Tibial nerve (tissue), 4 donors: ENCODE measurements at regions not wholly inside any gene's neighbourhood (a gene's known extent, or its start where the extent isn't known, plus 50 kb on each side); places are given as distances from the start of the nearest gene placed in this dataset.

Source experiments
- DNase-seq, 2 donors: peaks; one replicate each; pipeline ENCODE4 v3.0.0-alpha.2; 2019; ENCODE audit warnings: low spot score in 2 of 2
- H3K27ac ChIP-seq, 4 donors: fragments of 200-600 bp; sonication (generic) in 3 of 4; one replicate each; pipeline ENCODE4 v1.5.1; 2017 to 2019; ENCODE audit warnings: mild to moderate bottlenecking in 1 of 4
- H3K27me3 ChIP-seq, 2 donors: fragments of 200-600 bp; sonication (generic) in 1 of 2; one replicate each; pipeline versions ENCODE4 v1.5.1 to v1.6.0; 2017 to 2019
- H3K36me3 ChIP-seq, 3 donors: fragments of 200-600 bp; sonication (generic); one replicate each; pipeline ENCODE4 v1.5.1; 2018 to 2019
- H3K4me1 ChIP-seq, 4 donors: fragments of 200-600 bp; sonication (generic) in 3 of 4; one replicate each; pipeline ENCODE4 v1.5.1; 2017 to 2019
- H3K4me3 ChIP-seq, 4 donors: fragments of 200-600 bp; sonication (generic) in 3 of 4; one replicate each; pipeline ENCODE4 v1.5.1; 2017 to 2019; ENCODE audit warnings: mild to moderate bottlenecking in 1 of 4, moderate library complexity in 1 of 4
- H3K9me3 ChIP-seq, 4 donors: fragments of 200-600 bp; sonication (generic) in 3 of 4; one replicate each; pipeline ENCODE4 v1.5.1; 2017 to 2019
- CTCF ChIP-seq, 5 experiments: fragments of 200-600 bp in 3 of 5; fragments of 450-650 bp in 2 of 5; sonication (generic) in 3 of 5; IDR thresholded peaks; one replicate each; pipeline ENCODE4 v1.5.1; 2016 to 2019; ENCODE audit warnings: antibody characterized with exemption in 5 of 5, mild to moderate bottlenecking in 3 of 5, moderate library complexity in 2 of 5
- EP300 ChIP-seq, 2 donors: sonication (generic); formaldehyde crosslinking; IDR thresholded peaks; one replicate each; pipeline ENCODE4 v1.6.1; 2017; ENCODE audit warnings: antibody characterized with exemption in 2 of 2, mild to moderate bottlenecking in 1 of 2
- POLR2A ChIP-seq, 2 donors: fragments of 450-650 bp; IDR thresholded peaks; one replicate each; pipeline ENCODE4 v1.6.1; 2017; ENCODE audit warnings: antibody characterized with exemption in 2 of 2, mild to moderate bottlenecking in 2 of 2, moderate library complexity in 2 of 2
- WGBS, 2 donors: methylation state at CpG; one replicate each; pipeline ENCODE4 v1.1.5; 2018; 5-methylcytosine and 5-hydroxymethylcytosine counted together

GRCh38 chr6:241336-241865 lies 50.9 kb upstream of the DUSP22 start:
- H3K36me3 ChIP-seq, result no peaks in the 10 kb centered on the region
- WGBS, 2 donors, result 51 to 59% methylated on average over 5 of the region's 5 CpGs
- no peak for DNase-seq
- peaks cover 0 to 6% (median 2%) of the 10 kb centered on the region in 4 donors for H3K4me1 ChIP-seq
- no peaks in the 10 kb centered on the region for H3K27me3 ChIP-seq
- TF ChIP-seq EP300 (IDR thresholded peaks at IDR 0.05), result no peak
- no peak for TF ChIP-seq POLR2A (IDR thresholded peaks at IDR 0.05)
- no peak for TF ChIP-seq CTCF (IDR thresholded peaks at IDR 0.05)
- H3K27ac ChIP-seq, result no peak overlapping the region
- H3K9me3 ChIP-seq, result peaks cover 0 to 7% (median 3%) of the 10 kb centered on the region in 4 donors
- H3K4me3 ChIP-seq, result no peak overlapping the region
